NCI-H748 treated with DMSO at 0.1 percent for 48 hours (cell line): ENCODE measurements at regions not wholly inside any gene's neighbourhood (a gene's known extent, or its start where the extent isn't known, plus 50 kb on each side); places are given as distances from the start of the nearest gene placed in this dataset.

ENCODE experiments used
- DNase-seq: peaks from one replicate; lab custom pipeline; 2025; lab: John Stamatoyannopoulos, UW

GRCh38 chr11:8340296-8340695, 76.6 kb upstream of the LMO1 start:
- no peak for DNase-seq

GRCh38 chr11:8339592-8340022, 75.9 kb upstream of the LMO1 start:
- DNase-seq: no peak

- DNase-seq: no peak
Observed at GRCh38 chr11:8338138-8338537, 74.5 kb upstream of the LMO1 start.

- DNase-seq: no peak
Observed at GRCh38 chr11:8337130-8337795, 73.6 kb upstream of the LMO1 start.

- no peak for DNase-seq
Observed at GRCh38 chr11:8336356-8337129, 72.9 kb upstream of the LMO1 start.

- no peak for DNase-seq
Observed at GRCh38 chr11:8335683-8336082, 72.0 kb upstream of the LMO1 start.

GRCh38 chr11:8335186-8335585, 71.5 kb upstream of the LMO1 start:
- DNase-seq: no peak

- DNase-seq: no peak
Observed at GRCh38 chr11:8333811-8334401, 70.2 kb upstream of the LMO1 start.

DNA sequence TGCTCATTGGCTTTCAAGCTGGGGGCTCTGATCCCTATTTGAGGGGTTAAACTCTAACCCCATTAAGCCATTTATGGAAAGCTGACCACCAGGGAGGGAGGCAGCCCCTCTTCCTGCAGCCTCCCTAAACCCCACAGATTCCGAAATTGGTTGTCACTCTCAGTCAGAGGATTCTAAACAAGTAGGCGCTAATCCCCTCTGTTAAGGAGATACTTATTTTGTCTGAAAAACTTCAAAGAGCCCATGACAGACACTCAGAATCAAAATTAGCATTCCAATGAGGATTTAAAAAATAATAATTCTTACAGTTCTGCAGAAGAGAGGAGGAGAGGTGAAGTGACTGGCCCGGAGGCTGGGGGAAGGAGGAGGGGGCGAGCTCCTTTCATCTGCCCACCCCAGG, 69.7 kb upstream of the LMO1 start:
- DNase-seq: no peak

GRCh38 chr11:8332891-8333290, 69.2 kb upstream of the LMO1 start:
- DNase-seq: no peak

DNA sequence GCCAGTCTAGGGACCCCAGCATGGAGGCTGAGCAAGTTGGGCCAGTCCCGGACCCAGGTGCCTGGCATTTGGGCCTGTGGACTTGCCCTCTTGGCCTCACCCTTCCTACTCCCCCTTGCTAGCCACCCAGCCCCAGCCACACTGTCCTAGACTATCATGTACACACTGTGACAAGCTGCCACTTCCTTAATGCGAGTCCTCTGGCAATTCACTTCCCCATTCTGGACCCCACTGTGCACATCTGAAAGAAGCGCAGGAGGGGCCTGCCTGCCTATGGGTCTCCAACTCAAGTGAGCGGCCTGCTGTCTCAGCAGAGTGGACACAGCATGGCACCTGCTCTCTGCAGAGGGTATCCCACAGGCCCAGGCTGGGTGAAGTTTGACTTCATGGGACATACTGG, 68.5 kb upstream of the LMO1 start:
- DNase-seq: no peak

GRCh38 chr11:8331767-8332166, 68.1 kb upstream of the LMO1 start:
- no peak for DNase-seq

- DNase-seq: no peak
Observed at GRCh38 chr11:8330896-8331295, 67.2 kb upstream of the LMO1 start.

- DNase-seq: no peak
Observed at GRCh38 chr11:8330404-8330803, 66.7 kb upstream of the LMO1 start.

DNA sequence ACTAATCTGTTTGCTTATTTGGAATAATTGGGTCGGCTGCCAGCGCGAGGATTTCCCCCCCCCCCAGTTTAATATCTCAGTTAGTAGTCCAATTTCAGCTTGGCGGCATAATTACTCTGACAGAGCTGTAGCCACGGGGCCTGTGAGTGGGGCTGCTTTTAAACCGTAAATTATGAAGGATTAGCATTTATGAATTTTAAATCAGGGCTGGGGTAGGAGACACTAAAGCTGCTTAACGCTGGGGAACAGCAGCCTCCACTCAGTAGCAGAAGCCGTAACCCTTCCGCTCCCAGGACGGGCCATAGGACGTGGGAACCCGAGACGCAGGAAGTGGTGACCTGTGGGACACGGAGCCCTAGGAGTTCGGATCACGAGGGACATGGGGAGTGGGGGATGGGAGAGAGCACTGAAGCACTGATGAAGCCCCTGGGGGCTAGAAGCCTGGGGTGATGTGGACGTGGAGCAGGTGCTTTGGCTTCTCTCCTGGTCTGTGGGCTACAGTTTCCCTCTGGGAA, 66.2 kb upstream of the LMO1 start:
- no peak for DNase-seq

DNA sequence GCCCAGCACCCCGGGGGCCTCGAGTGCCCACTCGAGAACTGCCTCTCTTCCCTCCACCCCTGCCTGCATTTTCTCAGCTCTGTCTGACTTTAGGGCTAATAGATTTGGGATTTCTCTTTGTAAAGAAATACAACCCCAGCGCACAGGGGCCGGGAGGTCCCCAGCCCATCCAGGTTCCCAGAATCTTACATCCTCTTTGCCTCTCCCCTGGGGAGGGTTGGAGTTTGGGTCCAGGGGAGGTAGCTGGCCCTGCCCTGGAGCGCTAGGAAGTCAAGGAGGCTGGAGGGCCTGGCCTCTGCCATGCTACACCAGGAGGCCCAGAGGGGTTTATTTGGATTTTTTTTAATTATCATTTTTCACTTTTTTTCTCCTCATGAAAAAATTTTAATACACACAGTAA, 65.7 kb upstream of the LMO1 start:
- no peak for DNase-seq

DNA sequence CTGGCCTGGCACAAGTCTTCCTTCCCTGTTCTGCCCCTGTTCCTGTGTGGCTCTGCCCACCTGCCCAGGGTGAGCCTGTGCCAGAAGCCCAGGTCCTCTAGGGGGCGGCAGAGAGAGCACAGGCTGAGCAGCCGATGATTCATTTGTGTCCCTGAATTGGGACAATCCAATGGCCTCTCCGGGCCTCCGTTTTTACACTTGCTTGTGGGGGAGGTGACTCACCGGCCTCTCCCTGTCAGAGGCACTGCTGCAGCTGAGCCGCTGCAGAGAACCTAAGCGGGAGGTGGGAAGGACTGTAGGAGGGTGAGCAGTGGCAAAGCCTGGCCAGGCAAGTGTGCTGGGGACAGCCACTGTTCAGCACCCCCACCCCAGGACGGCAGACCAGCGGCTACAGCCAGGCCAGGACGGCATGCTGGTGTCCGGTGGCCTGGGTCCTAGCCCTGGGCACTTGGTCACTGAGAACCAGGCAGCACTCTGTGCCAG, 65.2 kb upstream of the LMO1 start:
- DNase-seq: peak; percentile 50

- no peak for DNase-seq
Observed at GRCh38 chr11:8328231-8328794, 64.6 kb upstream of the LMO1 start.

- no peak for DNase-seq
Observed at GRCh38 chr11:8327761-8328192, 64.1 kb upstream of the LMO1 start.

DNA sequence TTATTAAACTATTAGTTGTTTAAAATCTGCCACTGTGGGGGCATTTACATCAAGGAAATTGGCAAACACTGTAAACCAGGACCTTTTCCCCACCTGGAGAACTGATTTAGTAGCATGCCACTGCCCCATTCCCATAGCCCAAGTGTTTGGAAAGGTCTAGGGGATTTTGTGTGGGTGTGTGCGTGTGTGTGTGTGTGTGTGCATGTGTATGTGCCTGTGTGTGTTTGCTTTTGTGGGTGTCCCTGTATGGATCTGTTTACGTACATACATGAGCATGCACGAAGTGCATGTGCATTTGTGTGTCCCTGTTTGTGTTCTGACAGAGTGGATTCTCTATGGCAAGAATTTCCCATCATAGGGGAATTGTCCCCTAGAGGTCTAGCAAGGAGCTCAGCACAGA, 62.7 kb upstream of the LMO1 start:
- no peak for DNase-seq

- DNase-seq: no peak
Observed at GRCh38 chr11:8325591-8326304, 62.1 kb upstream of the LMO1 start.
